ENCODE measurements at regions not wholly inside any gene's neighbourhood (a gene's known extent, or its start where the extent isn't known, plus 50 kb on each side); places are given as distances from the start of the nearest gene placed in this dataset.
A peak's percentile ranks its signal among the peaks of the same experiment; 100 is the strongest.

DNA sequence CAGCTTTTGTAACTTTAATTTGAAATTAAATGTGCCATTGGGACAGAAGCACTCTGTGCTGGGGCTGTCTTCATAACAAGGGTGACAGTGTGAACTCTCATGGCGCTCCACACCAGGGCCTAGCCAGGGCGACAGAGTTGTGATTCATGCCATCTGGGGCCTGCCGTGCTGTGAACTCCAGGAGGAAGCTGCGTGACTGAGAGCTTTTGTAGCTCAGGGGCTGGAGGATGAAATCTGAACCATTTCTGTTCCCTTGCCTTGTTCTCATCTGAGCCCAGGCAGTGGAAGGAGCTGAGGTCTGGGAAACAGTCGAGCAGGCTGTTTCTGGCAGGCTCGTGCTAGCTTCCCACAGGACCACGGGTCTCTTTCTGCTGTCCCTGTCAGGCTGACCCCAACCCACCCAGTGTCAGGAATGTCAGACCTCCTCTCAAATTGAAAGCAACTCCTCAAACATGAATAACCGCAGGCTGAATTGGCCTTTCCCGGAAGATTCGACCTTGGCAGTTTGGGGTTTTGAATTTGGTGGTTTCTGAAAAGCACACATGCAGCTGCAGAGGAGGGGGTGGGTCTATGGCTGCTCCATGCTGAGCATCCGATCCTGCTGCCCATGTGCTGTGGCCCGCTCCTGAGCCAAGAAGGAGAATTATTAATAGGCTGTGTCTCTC, 69.2 kb upstream of the RPS23 start:
- Histone ChIP-seq H3K9me3 (ENCODE audit: low read length) (no peaks in the 10 kb centered on the region), H3K27ac (ENCODE audit: extremely low read length, insufficient read depth, low read length) (no peak overlapping the region), H2AFZ (ENCODE audit: low read length) (no peak overlapping the region), H4K20me1 (ENCODE audit: insufficient read depth, low read length) (no peaks in the 10 kb centered on the region), H3K79me2 (ENCODE audit: insufficient read depth, low read length) (no peaks in the 10 kb centered on the region), H3K4me3 (replicated peaks in 1 of 3; ENCODE audit: insufficient read depth in 1 of 3, low read depth in 2 of 3, low read length in 3 of 3) (no peak overlapping the region), H3K27me3 (ENCODE audit: control insufficient read depth in 1 of 2, insufficient read depth in 2 of 2, low read length in 2 of 2) (peaks cover 0 to 7% of the 10 kb centered on the region in 2 experiments; a peak in 1 of 5 replicates), H3K4me1 (ENCODE audit: insufficient read depth, low read length) (peaks cover 18% of the 10 kb centered on the region), H3K4me2 (ENCODE audit: low read depth, low read length) (no peak overlapping the region), H3K36me3 (replicated peaks in 1 of 2; ENCODE audit: control insufficient read depth in 1 of 2, insufficient read depth in 2 of 2, low read length in 2 of 2) (no peaks in the 10 kb centered on the region), H3K9ac (ENCODE audit: insufficient read depth, low read depth, low read length) (no peak overlapping the region)
- FAIRE-seq (no peak), DNase-seq (ENCODE audit: low spot score) (no peak), ATAC-seq (no peak)
- 59% methylated on average over 8 of the region's 12 CpGs for WGBS (ENCODE audit: low lambda C conversion rate)
- POLR2A ChIA-PET: no interaction called here
- no TSS peak for BruUV-seq (replicated peaks)
- intact Hi-C loops (cut with micrococcal nuclease; ENCODE audit: unreplicated experiment): no loop called here
- CTCF ChIA-PET (ENCODE audit: low intra/inter-chr PET ratio, low total read pairs): no interaction called here
- no peak for TF ChIP-seq CBFB (CRISPR knock-in tag; IDR thresholded peaks at IDR 0.05)
- TF ChIP-seq, protein P1, sequence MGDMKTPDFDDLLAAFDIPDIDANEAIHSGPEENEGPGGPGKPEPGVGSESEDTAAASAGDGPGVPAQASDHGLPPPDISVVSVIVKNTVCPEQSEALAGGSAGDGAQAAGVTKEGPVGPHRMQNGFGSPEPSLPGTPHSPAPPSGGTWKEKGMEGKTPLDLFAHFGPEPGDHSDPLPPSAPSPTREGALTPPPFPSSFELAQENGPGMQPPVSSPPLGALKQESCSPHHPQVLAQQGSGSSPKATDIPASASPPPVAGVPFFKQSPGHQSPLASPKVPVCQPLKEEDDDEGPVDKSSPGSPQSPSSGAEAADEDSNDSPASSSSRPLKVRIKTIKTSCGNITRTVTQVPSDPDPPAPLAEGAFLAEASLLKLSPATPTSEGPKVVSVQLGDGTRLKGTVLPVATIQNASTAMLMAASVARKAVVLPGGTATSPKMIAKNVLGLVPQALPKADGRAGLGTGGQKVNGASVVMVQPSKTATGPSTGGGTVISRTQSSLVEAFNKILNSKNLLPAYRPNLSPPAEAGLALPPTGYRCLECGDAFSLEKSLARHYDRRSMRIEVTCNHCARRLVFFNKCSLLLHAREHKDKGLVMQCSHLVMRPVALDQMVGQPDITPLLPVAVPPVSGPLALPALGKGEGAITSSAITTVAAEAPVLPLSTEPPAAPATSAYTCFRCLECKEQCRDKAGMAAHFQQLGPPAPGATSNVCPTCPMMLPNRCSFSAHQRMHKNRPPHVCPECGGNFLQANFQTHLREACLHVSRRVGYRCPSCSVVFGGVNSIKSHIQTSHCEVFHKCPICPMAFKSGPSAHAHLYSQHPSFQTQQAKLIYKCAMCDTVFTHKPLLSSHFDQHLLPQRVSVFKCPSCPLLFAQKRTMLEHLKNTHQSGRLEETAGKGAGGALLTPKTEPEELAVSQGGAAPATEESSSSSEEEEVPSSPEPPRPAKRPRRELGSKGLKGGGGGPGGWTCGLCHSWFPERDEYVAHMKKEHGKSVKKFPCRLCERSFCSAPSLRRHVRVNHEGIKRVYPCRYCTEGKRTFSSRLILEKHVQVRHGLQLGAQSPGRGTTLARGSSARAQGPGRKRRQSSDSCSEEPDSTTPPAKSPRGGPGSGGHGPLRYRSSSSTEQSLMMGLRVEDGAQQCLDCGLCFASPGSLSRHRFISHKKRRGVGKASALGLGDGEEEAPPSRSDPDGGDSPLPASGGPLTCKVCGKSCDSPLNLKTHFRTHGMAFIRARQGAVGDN (CRISPR knock-in tag; IDR thresholded peaks at IDR 0.05): 0 out of 2 replicates have a peak, but pooled peaks have one; percentile 9
- in situ Hi-C loops (cut with HindIII; ENCODE audit: extremely low pct_ligation_motif_present, low pct_unique_long_range_greater_than_20kb): loop anchor here (5.0 to 10.0 kb wide), 2 partner anchors 445 to 1127 kb away; partner anchors contain the start of gene VCAN

All from HepG2 (cell line).